Fibroblast of skin of scalp (primary cell): ENCODE measurements at regions not wholly inside any gene's neighbourhood (a gene's known extent, or its start where the extent isn't known, plus 50 kb on each side); places are given as distances from the start of the nearest gene placed in this dataset.
"Not testable (repeated sequence)": the region's sequence is repeated elsewhere in the genome, so short reads cannot be mapped to it uniquely, and the experiment has no call there.

Experiments used
- DNase-seq: peaks from one replicate; pipeline ENCODE4 v3.0.0-alpha.2; 2013

DNA sequence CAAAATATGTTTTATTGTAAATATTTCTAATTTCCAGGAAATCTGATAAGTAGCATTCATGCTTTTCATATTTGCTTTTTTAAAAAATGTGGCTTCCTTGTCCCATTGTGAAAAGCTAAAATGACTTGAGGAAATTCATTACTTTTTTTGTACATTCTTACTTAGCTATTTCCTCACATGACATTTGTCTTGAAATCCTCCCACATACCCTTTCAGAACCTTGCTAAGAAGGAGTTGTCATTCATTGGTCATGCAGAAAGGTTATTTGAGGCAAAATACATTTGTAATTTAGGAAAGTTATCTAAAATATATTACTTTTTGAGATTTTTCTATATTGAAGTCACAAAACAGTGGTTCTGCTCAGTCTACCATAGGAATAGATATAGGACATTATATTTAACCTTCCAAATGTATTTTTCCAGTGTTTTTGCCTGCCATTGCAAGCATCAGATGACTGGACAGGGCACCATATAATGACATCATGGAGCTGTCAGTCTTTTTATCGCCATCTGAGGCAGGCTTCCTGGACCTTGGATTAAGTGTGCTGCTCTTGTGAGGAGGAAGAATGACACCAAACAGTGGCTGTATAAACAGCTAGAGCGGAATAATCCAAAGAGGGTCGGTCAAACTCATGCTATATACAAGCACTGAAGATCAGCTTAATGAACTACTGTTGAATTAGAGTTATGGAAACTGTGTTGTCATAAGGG, 109.4 kb upstream of the HCRTR2 start:
- no peak for DNase-seq

GRCh38 chr6:55069132-55069781, 105.1 kb upstream of the HCRTR2 start:
- peak; percentile 68 for DNase-seq

DNA sequence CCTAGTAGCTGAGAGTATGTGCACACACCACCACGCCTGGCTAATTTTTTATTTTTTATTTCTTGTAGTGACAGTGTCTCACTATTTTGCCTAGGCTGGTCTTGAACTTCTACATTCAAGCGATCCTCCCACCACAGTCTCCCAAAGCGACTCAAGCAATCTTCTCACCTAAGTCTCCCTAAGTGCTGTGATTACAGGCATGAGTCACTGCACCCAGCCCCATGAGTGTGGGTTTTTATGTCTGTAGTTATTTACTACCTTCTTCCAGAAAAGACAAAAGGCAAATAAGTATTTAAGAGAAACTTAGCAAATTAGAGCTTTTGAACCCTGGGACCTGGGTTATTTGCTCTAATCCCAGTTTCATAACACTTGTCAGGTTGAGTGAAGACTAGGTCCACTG, 92.3 kb upstream of the HCRTR2 start:
- no peak for DNase-seq

- DNase-seq = not testable (repeated sequence)
Observed at GRCh38 chr6:55088011-55088410, 86.3 kb upstream of the HCRTR2 start.

DNA sequence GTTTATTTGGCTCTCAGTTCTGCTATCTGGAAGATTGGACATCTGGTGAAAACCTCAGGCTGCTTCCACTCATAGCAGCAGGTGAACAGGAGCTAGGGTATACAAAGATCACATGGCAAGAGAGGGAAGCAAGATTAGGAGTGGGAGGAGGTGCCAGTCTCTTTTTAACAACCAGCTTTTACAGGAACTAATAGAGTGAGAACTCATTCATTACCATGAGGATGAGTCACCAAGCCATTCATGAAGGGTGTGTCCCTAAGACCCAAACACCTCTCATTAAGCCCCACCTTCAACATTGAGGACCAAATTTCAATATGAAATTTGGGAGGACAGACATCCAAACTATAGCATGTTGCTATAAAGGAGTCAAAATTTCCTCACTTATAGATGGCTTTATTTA, 85.4 kb upstream of the HCRTR2 start:
- DNase-seq = no peak

GRCh38 chr6:55089325-55089724, 85.0 kb upstream of the HCRTR2 start:
- DNase-seq = no peak

GRCh38 chr6:55100686-55101085, 73.6 kb upstream of the HCRTR2 start:
- no peak for DNase-seq

DNA sequence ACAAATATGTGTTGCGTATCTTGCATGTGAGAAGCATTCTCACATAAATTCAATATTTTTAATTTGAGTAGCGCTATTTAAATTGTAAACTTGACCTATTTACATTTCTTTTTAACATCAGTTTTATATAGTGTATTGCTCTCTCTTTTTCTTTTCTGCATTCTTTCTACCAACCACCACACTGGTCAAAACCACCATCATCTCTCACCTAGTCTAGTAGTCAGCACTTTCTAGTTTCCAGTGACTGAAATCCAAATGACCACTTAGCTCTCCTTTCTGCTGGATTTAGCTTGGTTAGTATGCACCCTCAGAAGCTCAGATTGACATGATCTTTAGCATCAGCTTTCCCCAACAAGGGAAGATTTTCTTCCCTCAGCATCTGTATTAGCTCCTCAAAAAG, 73.2 kb upstream of the HCRTR2 start:
- no peak for DNase-seq

DNA sequence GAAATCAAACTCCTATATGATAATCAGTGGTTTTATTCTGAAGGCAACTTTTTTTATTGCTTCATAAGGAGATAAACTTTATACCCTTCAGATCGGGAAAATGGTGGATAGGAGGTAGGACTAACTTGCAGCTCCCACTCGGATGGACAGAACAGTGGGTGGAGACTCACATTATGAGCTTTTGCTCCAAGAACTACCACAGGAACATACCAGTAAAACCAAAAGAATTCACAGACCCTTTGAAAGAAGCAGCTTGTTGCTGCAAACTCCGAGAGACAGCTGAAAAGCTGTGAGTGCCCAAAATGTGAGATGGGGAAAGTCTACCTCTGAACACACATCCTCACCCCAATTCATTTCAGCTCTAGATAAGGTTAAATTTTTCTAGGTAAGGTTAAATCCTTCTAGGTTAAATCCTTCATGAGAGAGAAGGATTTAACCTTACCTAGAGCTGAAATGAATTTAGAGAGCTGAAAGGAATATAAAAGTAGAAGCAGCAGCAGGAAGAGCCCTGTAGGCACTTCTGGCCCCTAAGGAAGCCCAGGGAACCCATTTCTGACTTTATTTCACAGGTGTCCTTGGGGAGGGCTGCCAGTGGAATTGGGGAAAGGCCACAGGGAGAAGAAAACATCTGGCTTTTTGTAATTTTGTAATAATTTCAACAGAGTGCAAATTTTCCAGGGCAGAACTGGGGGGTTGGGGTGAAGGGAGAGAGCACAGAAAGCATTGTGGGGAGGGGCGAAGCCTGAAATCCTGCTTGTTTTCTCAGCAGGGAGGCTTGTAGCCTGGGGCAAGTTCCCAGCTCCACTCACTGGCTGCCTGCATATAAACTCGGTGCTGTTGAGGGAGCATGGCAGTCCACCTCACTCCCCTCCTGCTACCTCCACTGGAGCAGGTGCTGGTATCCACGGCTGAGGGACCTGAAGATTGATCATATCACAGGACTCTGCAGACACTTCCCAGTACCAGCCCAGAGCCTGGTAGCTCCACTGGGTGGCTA, 65.9 kb upstream of the HCRTR2 start:
- DNase-seq = peak; percentile 54

DNA sequence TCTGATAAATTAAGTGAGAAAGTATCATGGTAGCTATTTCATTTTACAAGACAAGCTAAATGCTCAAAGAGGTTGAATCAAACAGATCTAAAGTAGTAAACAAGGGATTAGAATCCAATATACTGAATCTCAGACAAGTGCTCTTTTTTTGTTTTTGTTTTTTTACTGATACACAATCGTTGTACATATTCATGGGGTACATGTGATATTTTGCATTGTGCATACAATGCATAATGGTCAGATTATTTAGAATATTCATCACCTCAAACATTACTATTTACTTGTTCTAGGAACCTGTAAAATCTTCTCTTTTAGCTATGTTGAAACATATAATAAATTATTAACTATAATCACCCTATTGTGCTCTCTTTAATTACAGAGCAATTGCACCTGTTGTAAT, 57.0 kb upstream of the HCRTR2 start:
- DNase-seq = no peak

DNA sequence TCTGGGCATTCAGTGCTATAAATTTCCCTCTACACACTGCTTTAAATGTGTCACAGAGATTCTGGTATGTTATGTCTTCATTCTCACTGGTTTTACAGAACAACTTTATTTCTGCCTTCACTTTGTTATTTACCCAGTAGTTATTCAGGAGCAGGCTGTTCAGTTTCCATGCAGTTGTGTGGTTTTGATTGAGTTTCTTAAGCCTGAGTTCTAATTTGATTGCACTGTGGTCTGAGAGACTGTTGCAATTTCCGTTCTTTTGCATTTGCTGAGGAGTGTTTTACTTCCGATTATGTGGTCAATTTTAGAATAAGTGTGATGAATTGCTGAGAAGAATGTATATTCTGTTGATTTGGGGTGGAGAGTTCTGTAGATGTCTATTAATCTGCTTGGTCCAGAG, 50.1 kb upstream of the HCRTR2 start:
- not testable (repeated sequence) for DNase-seq
